ENCODE measurements at regions not wholly inside any gene's neighbourhood (a gene's known extent, or its start where the extent isn't known, plus 50 kb on each side); places are given as distances from the start of the nearest gene placed in this dataset.

DNA sequence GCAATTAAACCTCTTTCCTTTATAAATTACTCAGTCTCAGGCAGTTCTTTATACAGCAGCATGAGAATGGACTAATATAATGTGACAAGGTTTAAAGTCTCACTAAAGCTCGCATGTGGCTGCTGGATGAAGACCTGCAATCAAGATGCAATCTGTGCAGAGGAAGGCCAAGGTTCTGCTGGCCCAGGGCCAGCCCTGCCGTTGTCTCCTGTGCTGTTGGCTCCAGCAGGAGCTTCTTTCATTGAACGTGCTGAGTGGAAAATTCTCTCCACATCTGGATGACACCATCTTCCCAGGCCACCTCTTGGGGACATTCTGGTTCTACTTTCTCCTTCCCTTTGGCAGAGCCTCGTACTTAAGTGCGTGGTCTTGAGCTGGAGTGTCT lies 742.2 kb downstream of the VRK1 start:
- Mint-ChIP-seq H3K27me3 (no peaks in the 10 kb centered on the region), H3K27ac (no peak overlapping the region), H3K36me3 (ENCODE audit: low read depth) (no peaks in the 10 kb centered on the region), H3K4me1 (ENCODE audit: low read depth) (peaks cover 16% of the 10 kb centered on the region), H3K9me3 (no peaks in the 10 kb centered on the region), H3K4me3 (no peak overlapping the region)
- DNase-seq = no peak

- no peak overlapping the region for H3K27ac Mint-ChIP-seq
Observed at GRCh38 chr14:97539884-97540283, 742.7 kb downstream of the VRK1 start.

DNA sequence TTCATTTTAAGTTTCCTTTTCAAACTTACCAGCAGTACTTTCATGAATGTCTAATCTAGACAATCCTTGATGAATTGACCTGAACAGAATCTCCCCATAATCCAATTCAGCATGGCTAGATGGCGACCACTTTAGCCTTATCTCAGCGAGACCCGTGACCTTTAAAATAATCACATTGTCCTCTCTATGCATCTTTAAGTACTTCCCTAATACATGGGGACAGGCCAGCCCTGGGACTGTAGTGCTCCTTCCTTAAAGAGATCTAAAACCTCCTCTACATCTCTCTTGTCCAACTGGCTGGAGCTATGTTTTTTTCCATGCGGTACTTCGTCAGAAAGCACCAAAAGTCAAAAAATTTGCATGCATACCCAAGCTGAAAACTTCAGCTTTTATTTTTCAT lies 746.0 kb downstream of the VRK1 start:
- no peak for DNase-seq
- Mint-ChIP-seq H3K4me1 (ENCODE audit: low read depth) (peaks cover 16% of the 10 kb centered on the region), H3K36me3 (ENCODE audit: low read depth) (no peaks in the 10 kb centered on the region), H3K27me3 (no peaks in the 10 kb centered on the region), H3K4me3 (no peak overlapping the region), H3K9me3 (no peaks in the 10 kb centered on the region), H3K27ac (no peak overlapping the region)

More at GRCh38 chr14:97539884-97540283, 742.7 kb downstream of the VRK1 start:
- no peaks in the 10 kb centered on the region for H3K9me3 Mint-ChIP-seq
- peaks cover 16% of the 10 kb centered on the region for H3K4me1 Mint-ChIP-seq (ENCODE audit: low read depth)
- no peaks in the 10 kb centered on the region for H3K27me3 Mint-ChIP-seq
- no peaks in the 10 kb centered on the region for H3K36me3 Mint-ChIP-seq (ENCODE audit: low read depth)
- no peak overlapping the region for H3K4me3 Mint-ChIP-seq
- no peak for DNase-seq

DNA sequence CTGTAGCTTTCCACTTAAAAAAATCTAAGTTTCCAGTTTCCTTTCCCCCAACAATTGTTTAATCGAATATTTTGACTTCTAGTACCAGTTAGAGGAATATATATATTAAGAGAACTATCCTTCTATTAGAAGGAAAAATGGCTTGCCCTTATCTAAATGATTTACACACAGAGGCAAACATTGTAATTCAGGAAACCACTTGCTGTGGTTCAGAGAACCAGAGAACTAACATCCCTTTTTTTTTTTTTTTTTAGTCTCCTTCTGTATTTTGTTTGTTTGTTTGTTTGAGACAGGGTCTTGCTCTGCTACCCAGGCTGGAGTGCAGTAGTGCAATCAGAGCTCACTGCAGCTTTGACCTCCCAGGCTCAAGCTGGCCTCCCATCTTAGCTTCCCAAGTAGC lies 746.6 kb downstream of the VRK1 start:
- H3K27me3 Mint-ChIP-seq = no peaks in the 10 kb centered on the region
- no peaks in the 10 kb centered on the region for H3K36me3 Mint-ChIP-seq (ENCODE audit: low read depth)
- no peak overlapping the region for H3K4me3 Mint-ChIP-seq
- DNase-seq = no peak
- no peak overlapping the region for H3K27ac Mint-ChIP-seq
- H3K9me3 Mint-ChIP-seq = no peaks in the 10 kb centered on the region
- peaks cover 15% of the 10 kb centered on the region for H3K4me1 Mint-ChIP-seq (ENCODE audit: low read depth)

DNA sequence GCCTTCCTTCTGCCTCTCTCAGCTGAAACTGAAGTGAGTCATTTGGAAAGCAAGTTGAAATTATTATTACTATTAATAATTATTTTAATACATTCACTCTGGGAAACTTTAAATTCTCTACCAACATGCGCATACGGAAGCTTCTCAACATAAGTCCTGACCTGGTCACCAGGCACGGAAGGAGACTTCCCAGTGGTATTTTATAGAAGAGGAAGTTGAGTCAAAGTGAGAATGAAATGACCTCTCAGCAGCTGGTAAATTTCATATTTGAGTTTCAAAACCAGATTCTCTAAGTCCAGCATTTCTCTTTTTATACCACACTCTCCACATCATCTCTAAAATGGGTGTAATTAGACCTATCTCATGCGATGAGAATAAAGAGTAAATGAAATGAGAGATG lies 747.4 kb downstream of the VRK1 start:
- H3K27ac Mint-ChIP-seq = no peak overlapping the region

DNA sequence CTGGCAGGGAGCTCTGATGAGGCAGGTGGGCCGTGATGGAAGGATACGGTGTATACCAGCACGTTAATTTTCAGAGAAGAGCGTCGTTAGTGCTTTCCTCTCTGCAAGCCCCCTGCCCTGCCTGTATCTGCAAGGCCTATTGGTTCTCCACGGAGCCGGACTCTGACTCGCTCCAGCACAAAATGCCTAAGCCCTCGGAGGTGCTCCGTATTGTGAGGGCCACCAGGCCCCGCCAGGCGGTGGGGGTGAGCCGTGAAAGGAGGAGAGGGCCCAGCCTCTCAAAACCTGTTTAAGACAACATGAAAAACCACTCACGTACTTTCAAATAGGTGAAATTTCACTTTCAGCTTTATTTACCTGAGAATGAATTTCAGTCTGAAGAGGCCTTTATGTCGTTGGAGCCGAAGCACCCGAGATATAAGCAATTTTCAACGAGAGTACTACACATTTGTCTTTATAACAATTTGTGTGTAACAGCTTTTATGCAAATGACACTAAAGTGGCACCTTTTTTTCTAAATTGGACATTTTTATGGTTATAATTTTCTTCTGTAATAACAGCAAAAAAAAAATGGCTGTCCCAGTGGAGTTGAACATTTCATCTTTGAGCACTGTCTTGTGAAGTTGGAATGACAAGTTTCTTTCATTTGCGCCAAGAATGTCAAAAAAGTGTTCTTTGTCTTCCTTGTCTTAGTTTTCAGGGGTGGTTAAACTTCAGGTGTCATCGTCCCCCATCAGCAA lies 749.5 kb downstream of the VRK1 start:
- no peaks in the 10 kb centered on the region for H3K9me3 Mint-ChIP-seq
- H3K36me3 Mint-ChIP-seq (ENCODE audit: low read depth) = no peaks in the 10 kb centered on the region
- H3K27me3 Mint-ChIP-seq = no peaks in the 10 kb centered on the region
- peaks cover 13% of the 10 kb centered on the region for H3K4me1 Mint-ChIP-seq (ENCODE audit: low read depth)
- H3K4me3 Mint-ChIP-seq = no peak overlapping the region
- DNase-seq = no peak
- H3K27ac Mint-ChIP-seq = no peak overlapping the region

More for the DNA sequence above, 747.4 kb downstream of the VRK1 start:
- DNase-seq = no peak
- Mint-ChIP-seq H3K4me3 (no peak overlapping the region), H3K36me3 (ENCODE audit: low read depth) (no peaks in the 10 kb centered on the region), H3K27me3 (no peaks in the 10 kb centered on the region), H3K4me1 (ENCODE audit: low read depth) (peaks cover 13% of the 10 kb centered on the region), H3K9me3 (no peaks in the 10 kb centered on the region)

DNA sequence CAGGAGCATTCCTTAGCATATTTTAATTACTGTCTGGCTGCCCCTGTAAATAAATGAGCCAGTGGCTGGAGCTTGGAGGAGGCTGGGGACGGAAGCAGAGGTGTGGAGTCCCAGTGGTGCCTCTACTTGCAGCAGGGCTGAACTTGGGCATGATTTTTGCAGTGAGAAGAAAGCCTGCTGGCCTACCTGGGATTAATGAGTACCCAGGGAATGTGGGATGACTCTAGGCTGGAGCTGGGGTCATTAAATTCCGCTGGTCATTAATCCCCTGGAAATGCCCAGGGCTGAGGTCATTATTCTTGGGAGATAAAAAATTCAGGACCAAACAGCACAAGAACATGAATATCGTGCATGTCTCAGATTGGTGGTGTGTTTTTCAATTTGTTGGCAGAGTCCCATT lies 753.3 kb downstream of the VRK1 start:
- no peaks in the 10 kb centered on the region for H3K4me1 Mint-ChIP-seq (ENCODE audit: low read depth)

DNA sequence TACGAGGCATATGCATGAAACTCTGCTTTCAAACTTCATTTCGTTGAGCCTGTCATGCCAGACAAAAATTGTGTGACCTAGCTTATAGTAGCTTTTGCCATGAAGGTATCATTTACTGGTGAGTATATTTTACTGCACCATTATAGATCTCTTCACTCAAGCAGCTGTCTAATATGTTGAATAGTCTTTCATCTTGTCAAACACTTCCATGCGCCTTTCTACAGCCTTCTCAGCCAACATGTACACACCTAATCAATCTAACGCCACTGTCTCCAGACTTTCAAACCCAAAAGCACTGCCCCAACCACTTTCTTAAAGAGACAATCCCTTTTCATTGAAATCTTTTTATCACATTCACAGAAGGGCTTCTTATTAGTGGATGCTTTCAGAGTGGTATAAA lies 757.4 kb downstream of the VRK1 start:
- H3K27ac Mint-ChIP-seq = no peak overlapping the region
- no peaks in the 10 kb centered on the region for H3K27me3 Mint-ChIP-seq
- no peaks in the 10 kb centered on the region for H3K36me3 Mint-ChIP-seq (ENCODE audit: low read depth)
- DNase-seq = no peak
- no peaks in the 10 kb centered on the region for H3K4me1 Mint-ChIP-seq (ENCODE audit: low read depth)
- H3K9me3 Mint-ChIP-seq = peaks cover 2% of the 10 kb centered on the region
- H3K4me3 Mint-ChIP-seq = no peak overlapping the region

More for the DNA sequence above, 753.3 kb downstream of the VRK1 start:
- Mint-ChIP-seq H3K27ac (no peak overlapping the region), H3K9me3 (no peaks in the 10 kb centered on the region), H3K4me3 (no peak overlapping the region), H3K27me3 (no peaks in the 10 kb centered on the region), H3K36me3 (ENCODE audit: low read depth) (no peaks in the 10 kb centered on the region)
- DNase-seq = no peak

GRCh38 chr14:97564334-97564733 lies 767.2 kb downstream of the VRK1 start:
- Mint-ChIP-seq H3K4me3 (no peak overlapping the region), H3K9me3 (peaks cover 10% of the 10 kb centered on the region), H3K27ac (no peak overlapping the region), H3K27me3 (no peaks in the 10 kb centered on the region), H3K4me1 (ENCODE audit: low read depth) (no peaks in the 10 kb centered on the region), H3K36me3 (ENCODE audit: low read depth) (no peaks in the 10 kb centered on the region)
- DNase-seq = no peak

GRCh38 chr14:97571201-97571600 lies 774.0 kb downstream of the VRK1 start:
- H3K27me3 Mint-ChIP-seq = no peaks in the 10 kb centered on the region
- H3K36me3 Mint-ChIP-seq (ENCODE audit: low read depth) = no peaks in the 10 kb centered on the region
- no peak overlapping the region for H3K27ac Mint-ChIP-seq
- no peak overlapping the region for H3K4me3 Mint-ChIP-seq
- H3K9me3 Mint-ChIP-seq = peaks cover 6% of the 10 kb centered on the region
- no peak for DNase-seq
- H3K4me1 Mint-ChIP-seq (ENCODE audit: low read depth) = peaks cover 6% of the 10 kb centered on the region

DNA sequence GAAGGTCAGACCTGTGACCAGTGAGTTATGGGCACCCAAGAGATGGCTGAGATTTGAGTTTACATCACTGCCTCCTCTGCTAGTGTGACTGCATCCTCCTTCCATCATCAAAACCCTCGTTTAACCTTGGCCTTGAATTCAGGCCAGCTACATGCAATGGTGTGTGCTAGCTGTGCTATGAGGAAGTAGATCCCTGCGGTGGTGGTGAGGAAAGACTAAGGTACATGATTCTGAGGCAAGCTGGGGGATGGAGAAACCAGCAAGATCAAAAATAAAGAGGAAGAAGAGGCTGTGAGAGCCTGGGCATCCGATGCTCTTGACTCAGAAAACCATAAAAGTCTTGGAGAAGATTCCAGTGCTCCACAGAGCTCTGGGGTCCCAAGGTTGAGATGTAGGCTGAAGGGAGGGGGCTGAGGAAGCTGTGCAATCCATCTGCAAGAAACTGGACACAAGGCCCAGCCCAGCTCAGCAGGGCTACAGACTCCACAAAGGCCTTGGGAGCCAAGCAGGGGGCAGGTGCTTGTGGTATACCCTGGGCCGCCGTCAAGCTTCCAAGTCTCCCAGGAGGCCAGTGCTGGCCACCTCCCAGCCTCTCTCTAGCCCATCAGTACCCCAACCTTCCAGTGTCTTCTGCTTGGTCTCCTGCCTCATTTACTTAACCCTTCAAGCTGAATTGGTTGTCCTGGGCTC lies 774.8 kb downstream of the VRK1 start:
- H3K27ac Mint-ChIP-seq = no peak overlapping the region
- no peaks in the 10 kb centered on the region for H3K27me3 Mint-ChIP-seq
- peaks cover 6% of the 10 kb centered on the region for H3K4me1 Mint-ChIP-seq (ENCODE audit: low read depth)
- H3K4me3 Mint-ChIP-seq = no peak overlapping the region
- H3K9me3 Mint-ChIP-seq = peaks cover 6% of the 10 kb centered on the region
- no peaks in the 10 kb centered on the region for H3K36me3 Mint-ChIP-seq (ENCODE audit: low read depth)
- DNase-seq = no peak

DNA sequence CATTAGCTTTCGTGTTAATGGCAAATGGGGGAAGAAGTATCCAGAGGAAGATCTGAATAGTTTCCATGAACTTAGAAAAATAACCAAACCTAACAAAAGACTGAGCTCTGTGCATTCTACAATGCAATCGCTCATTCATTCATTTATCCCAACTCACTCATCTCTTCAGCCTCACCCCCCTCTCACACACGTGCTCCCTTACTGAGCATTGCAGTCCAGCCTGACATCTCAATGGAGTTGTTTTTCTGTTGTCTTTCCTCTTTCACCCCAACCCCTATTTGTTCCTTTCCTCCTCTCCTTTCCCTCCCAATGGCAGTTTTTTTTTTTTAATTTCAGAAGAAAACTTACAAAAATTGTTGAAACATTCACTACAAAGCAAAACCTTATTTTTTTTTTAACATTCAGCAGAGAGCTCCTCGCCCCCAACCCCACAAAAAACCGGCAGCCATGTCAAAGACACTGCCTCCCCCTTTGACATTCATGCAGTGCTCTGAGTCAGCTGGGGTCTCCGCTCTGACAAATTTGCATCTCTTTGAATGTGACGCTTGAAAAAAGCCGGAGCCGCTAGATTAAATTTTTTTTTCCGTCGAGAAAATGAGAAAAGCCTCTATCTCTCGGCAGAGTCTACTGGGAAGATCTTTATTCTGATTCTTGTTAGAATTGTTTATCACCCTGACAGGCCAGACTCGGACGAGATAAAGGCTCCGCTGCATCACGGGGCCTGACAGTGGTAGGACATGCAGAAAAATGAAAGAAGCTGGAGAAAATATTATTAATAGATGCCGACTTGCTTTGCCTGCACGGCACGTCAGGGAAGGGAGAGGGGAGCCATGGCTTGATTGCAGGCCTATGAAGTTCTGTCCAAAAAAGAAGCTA lies 775.6 kb downstream of the VRK1 start:
- peaks cover 6% of the 10 kb centered on the region for H3K4me1 Mint-ChIP-seq (ENCODE audit: low read depth)
- H3K9me3 Mint-ChIP-seq = peaks cover 6% of the 10 kb centered on the region
- no peak overlapping the region for H3K27ac Mint-ChIP-seq
- no peaks in the 10 kb centered on the region for H3K27me3 Mint-ChIP-seq
- H3K4me3 Mint-ChIP-seq = no peak overlapping the region
- H3K36me3 Mint-ChIP-seq (ENCODE audit: low read depth) = no peaks in the 10 kb centered on the region
- no peak for DNase-seq

DNA sequence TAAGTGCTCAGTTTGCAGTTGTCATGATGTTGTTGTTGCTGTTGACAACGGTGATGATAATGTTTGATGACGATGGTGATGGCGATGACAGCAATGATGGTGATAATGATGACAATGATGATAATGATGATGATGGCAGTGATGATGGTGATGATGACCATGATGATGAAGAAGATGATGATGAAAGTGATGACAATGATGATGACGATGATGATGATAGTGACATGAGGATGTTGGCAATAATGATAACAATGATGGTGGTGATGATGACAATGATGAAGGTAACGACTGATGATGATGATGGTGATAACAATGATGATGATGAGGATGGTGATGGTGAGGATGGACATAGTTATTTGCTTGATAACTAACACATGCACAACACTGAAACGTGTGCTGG lies 778.5 kb downstream of the VRK1 start:
- Mint-ChIP-seq H3K4me1 (ENCODE audit: low read depth) (peaks cover 13% of the 10 kb centered on the region), H3K27me3 (no peaks in the 10 kb centered on the region), H3K27ac (no peak overlapping the region), H3K9me3 (peaks cover 6% of the 10 kb centered on the region), H3K36me3 (ENCODE audit: low read depth) (no peaks in the 10 kb centered on the region), H3K4me3 (no peak overlapping the region)
- no peak for DNase-seq

DNA sequence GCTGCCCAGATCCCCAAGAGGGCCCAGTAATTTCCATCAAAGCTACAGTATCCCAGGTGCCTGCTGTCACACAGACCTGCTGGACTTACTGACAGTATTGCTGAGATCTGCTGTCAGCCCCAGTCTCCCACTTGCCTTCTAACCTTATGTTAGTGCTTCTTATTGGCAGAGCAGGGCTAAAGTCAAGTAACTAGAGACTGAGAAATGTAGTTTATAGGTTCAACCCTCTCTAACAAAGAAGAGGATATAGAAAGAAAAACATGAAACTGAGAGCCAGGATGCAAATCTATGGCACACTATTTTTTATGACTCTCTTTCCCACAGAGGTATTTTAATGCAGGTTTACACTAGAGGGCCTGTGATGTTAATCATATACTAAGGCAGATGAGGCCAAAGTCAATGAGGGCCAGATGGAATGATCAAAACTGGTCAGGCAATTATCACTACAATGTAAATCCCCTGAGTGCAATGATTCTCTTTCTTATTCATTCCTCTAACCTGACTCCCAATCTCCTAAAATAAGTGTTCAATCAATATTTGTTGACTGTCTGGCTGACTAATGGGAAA lies 781.9 kb downstream of the VRK1 start:
- no peak overlapping the region for H3K4me3 Mint-ChIP-seq
- H3K4me1 Mint-ChIP-seq (ENCODE audit: low read depth) = peaks cover 13% of the 10 kb centered on the region
- H3K27me3 Mint-ChIP-seq = no peaks in the 10 kb centered on the region
- no peaks in the 10 kb centered on the region for H3K36me3 Mint-ChIP-seq (ENCODE audit: low read depth)
- H3K9me3 Mint-ChIP-seq = peaks cover 4% of the 10 kb centered on the region
- DNase-seq = no peak
- H3K27ac Mint-ChIP-seq = no peak overlapping the region
